Stimulated activated CD8-positive, alpha-beta memory T cell treated with anti-CD3 and anti-CD28 coated beads, Interleukin-4, amount 100 ng/mL, for 24 hours (primary cell): ENCODE measurements at regions not wholly inside any gene's neighbourhood (a gene's known extent, or its start where the extent isn't known, plus 50 kb on each side); places are given as distances from the start of the nearest gene placed in this dataset.
A peak's percentile ranks its signal among the peaks of the same experiment; 100 is the strongest.

Experiments used
- DNase-seq: peaks from one replicate; pipeline ENCODE4 v3.0.0-alpha.2; 2020; ENCODE audit warnings: low read depth

GRCh38 chr21:18460979-18461378 is 57.4 kb upstream of the TMPRSS15 start:
- no peak for DNase-seq

- DNase-seq = no peak
Observed at GRCh38 chr21:18461743-18462142, 58.2 kb upstream of the TMPRSS15 start.

- no peak for DNase-seq
Observed at GRCh38 chr21:18467715-18468114, 64.1 kb upstream of the TMPRSS15 start.

- DNase-seq = no peak
Observed at GRCh38 chr21:18468790-18469189, 65.2 kb upstream of the TMPRSS15 start.

GRCh38 chr21:18476639-18477038 is 73.1 kb upstream of the TMPRSS15 start:
- no peak for DNase-seq

- DNase-seq = no peak
Observed at GRCh38 chr21:18477043-18477442, 73.5 kb upstream of the TMPRSS15 start.

GRCh38 chr21:18478513-18478912 is 74.9 kb upstream of the TMPRSS15 start:
- DNase-seq = no peak

- DNase-seq = no peak
Observed at GRCh38 chr21:18488252-18488651, 84.7 kb upstream of the TMPRSS15 start.

GRCh38 chr21:18493422-18493821 is 89.8 kb upstream of the TMPRSS15 start:
- no peak for DNase-seq

GRCh38 chr21:18495523-18495922 is 91.9 kb upstream of the TMPRSS15 start:
- DNase-seq = no peak

GRCh38 chr21:18498431-18498830 is 94.8 kb upstream of the TMPRSS15 start:
- no peak for DNase-seq

GRCh38 chr21:18499761-18500376 is 96.3 kb upstream of the TMPRSS15 start:
- DNase-seq = peak; percentile 12

GRCh38 chr21:18518054-18518481 is 114.5 kb upstream of the TMPRSS15 start:
- DNase-seq = no peak

GRCh38 chr21:18521204-18521603 is 117.6 kb upstream of the TMPRSS15 start:
- DNase-seq = no peak

- DNase-seq = no peak
Observed at GRCh38 chr21:18522181-18522972, 118.8 kb upstream of the TMPRSS15 start.

- no peak for DNase-seq
Observed at GRCh38 chr21:18524097-18524880, 120.7 kb upstream of the TMPRSS15 start.

- DNase-seq = no peak
Observed at GRCh38 chr21:18529254-18529653, 125.7 kb upstream of the TMPRSS15 start.

- no peak for DNase-seq
Observed at GRCh38 chr21:18542081-18542480, 138.5 kb upstream of the TMPRSS15 start.

- no peak for DNase-seq
Observed at GRCh38 chr21:18545908-18546307, 142.3 kb upstream of the TMPRSS15 start.

- no peak for DNase-seq
Observed at GRCh38 chr21:18547347-18547746, 143.8 kb upstream of the TMPRSS15 start.

- DNase-seq = no peak
Observed at GRCh38 chr21:18548249-18548648, 144.7 kb upstream of the TMPRSS15 start.

GRCh38 chr21:18549214-18549905 is 145.8 kb upstream of the TMPRSS15 start:
- no peak for DNase-seq
